Activated CD4-positive, CD25-positive, alpha-beta regulatory T cell (primary cell): ENCODE measurements at regions not wholly inside any gene's neighbourhood (a gene's known extent, or its start where the extent isn't known, plus 50 kb on each side); places are given as distances from the start of the nearest gene placed in this dataset.

ENCODE experiments used
- DNase-seq, 4 experiments: peaks; one replicate each; lab custom pipeline; 2025; lab: John Stamatoyannopoulos, UW

DNA sequence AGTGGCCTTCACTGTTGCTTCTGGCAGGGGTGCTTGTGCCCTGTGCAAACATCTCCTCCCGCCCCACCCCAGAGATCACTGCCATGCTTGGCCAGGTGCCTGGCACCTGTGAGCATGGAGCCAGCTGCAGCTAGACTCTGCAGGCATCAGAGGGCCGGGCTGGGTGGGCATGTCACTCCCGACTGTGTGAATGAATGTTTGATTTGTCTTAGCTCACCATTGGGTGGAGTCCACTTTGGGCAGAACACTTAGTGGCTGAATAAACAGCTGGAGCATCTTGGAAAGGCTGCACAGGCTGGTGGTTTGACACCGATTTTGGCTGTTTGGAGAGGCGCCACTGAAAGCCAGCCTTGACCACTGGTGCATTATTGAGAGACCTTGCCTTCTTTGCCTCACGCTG is 267.3 kb downstream of the DLEU7 start:
- DNase-seq, result no peak

- no peak for DNase-seq
Measured at GRCh38 chr13:50577806-50578205, 265.7 kb downstream of the DLEU7 start.

GRCh38 chr13:50580684-50581305 is 262.7 kb downstream of the DLEU7 start:
- no peak for DNase-seq

DNA sequence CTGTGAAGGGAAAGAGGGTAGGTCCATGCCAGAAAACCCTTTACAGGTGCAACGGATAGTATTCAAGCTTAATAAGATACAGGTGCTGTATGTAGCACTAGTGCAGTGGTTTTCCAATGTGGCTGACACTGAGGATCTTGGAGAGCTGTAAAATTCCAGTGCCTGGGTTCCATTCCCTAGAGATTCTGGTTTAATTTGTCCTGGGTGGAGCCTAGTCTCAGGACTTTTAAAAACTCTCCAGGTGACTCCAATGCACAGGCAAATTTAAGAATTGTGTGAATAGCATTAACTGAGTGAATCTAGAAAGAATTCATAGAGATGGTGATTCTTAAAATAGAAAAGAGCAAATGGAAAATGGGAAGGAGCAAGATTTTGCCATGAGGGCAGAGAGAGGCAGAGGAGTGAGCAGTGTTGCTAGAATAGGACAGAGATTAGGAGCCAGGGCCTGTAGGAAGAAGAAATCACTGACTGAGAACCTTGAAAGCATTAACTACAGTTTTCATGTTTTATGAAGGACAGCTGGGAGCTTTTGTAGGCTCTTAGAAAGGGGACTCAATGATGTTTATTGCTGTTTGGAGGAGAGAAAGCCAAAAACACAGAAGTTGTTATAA is 261.8 kb downstream of the DLEU7 start:
- no peak for DNase-seq

DNA sequence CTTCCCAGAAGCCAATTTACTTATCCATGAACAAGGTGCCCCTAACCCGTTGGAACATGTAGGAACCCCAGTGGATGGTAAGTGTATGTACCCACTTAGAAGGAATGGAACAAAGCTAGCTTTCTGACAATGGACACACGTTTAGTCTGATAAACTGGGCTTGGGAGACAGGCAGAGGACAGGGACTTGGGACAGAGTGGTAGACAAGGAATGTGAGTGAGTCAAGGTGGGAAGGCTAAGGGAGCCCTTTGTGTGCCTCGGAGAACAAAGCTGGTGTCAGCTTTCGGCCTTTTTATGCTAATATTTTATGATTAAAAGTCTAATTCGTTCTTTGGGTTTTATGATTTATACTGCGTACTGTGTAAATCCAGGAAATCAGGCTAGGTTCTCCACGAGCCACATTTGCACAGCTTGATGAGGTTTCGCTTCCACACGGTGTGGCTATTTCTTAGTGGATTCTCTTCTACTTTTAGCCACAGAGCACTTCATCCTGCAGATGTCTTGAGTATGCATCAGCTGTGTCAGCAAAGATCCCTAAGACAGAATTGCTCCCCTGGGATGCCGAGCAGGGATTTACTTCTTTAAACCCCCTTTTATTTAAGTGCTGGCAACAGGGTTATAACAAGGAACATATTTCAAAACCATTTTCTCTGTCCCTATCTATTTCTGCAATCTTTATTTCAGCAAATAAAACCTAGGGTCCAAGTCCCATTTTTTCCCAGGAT is 258.5 kb downstream of the DLEU7 start:
- no peak for DNase-seq

GRCh38 chr13:50585674-50586413 is 257.6 kb downstream of the DLEU7 start:
- DNase-seq, result no peak

- no peak for DNase-seq
Measured at GRCh38 chr13:50586414-50587083, 256.9 kb downstream of the DLEU7 start.

- no peak for DNase-seq
Measured at GRCh38 chr13:50587115-50587514, 256.4 kb downstream of the DLEU7 start.

DNA sequence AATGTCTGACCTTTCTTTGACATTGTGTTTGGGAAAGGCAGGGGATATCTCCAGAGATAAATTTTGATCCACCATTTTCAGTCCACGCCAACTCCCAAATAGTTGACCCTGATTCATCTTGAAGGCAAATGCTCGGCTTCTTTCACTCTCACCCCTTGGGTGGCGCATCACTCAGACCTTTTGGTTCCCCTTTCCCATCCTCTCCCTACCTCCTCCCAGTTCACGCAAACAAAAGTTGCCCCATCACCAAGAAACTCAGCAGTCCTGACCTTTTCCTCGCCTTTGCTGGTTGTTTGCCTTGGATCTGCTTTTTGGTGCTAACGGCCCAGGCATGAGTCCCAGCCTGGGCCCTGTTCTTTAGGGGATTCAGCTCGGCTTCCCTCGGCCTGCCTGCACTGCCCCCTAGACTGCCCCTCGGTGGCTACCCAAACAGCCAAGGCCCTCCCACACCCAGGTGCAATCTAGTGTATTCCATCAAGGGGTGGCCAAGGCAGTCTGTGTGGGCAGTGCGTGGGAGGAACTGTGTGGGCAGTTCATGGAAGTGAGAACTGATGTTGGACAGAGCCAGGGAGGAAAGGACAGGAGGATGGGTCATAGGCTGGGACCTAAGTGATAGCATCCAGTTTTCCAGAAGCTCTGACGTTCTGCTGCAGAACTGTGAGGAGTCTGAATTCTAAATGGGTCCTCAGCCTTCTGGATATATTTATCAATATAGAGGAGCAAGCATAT is 255.7 kb downstream of the DLEU7 start:
- no peak for DNase-seq

GRCh38 chr13:50588491-50589130 is 254.9 kb downstream of the DLEU7 start:
- no peak for DNase-seq

GRCh38 chr13:50589139-50589538 is 254.4 kb downstream of the DLEU7 start:
- no peak for DNase-seq

DNA sequence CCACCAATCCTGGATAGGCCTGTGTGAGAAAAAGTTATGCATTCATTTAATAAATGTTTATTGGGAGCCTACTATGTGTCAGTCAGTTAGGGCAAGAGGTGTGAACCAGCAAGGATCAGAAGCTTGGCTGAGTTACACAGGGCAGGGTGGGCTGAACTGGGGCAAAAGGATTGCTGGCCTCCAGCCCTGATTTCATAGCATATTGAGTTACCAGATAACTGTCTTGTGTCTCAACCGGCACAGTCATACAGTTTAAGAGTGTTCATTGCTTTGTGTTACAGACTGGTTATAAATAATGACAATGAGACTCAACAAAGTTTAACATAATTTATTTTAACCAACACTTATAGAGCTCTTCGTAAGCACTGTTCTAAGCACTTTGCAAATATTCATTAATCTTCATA is 253.8 kb downstream of the DLEU7 start:
- no peak for DNase-seq

DNA sequence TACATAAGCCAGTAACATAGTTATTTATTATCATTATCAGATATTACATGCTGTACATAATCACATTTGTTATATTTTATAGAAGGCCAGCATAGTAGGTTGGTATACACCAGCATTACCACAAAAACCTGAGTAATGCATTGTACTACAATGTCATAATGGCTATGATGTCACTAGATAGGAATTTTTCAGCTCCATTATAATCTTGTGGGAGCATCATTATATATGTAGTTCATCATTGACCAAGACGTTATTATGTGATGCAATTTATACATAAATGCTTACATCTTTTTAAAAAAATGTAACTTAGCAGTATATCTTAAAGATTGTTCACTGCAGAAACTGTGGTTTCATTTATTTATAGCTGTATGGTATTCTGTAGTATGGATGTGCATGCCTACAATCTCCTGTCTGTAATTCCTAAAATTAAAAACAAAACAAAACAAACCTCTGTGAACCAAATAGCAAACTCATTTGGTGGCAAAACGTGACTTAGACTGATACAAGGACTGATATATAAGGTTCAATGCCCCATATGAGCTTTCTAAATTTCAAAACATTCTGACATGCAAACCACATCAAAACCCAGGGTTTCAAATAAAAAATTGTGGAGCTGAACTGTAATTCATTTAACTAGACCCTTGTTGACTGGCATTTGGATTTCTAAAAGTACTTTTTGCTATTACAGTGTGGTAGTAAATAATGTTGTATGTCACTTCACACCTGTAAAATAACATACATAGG is 250.9 kb downstream of the DLEU7 start:
- DNase-seq, result no peak

DNA sequence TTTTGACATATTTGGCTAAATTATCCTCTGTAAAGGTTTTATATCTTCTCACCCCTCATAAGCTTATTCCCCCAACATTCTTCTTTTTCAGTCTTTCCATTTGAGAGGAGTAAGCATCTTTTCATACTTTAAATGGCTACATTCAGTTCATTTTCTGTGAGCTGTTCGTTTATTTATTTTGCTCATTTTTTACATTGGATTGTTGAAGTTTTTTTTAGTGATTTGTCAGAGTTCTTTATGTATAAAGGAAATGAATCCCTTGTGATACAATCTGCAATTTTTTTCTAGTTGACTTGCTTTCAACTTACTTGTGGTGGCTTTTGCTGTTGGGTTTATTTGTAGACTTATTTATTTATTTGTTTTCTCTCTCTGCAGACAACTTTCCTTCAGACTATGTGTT is 250.3 kb downstream of the DLEU7 start:
- DNase-seq, result no peak

GRCh38 chr13:50594276-50595051 is 249.0 kb downstream of the DLEU7 start:
- DNase-seq, result peak in 2 of 4 experiments; percentile 3 to 17

GRCh38 chr13:50595196-50595595 is 248.3 kb downstream of the DLEU7 start:
- DNase-seq, result no peak

GRCh38 chr13:50596156-50596555 is 247.3 kb downstream of the DLEU7 start:
- no peak for DNase-seq

GRCh38 chr13:50596776-50597203 is 246.7 kb downstream of the DLEU7 start:
- no peak for DNase-seq

GRCh38 chr13:50598338-50598737 is 245.2 kb downstream of the DLEU7 start:
- DNase-seq, result no peak
